Stimulated activated naive CD8-positive, alpha-beta T cell treated with anti-CD3 and anti-CD28 coated beads, Interleukin-15, Interleukin-2, amounts not matched to agents 100 ng/mL and 50 ng/mL, for 24 hours (primary cell): ENCODE measurements at regions not wholly inside any gene's neighbourhood (a gene's known extent, or its start where the extent isn't known, plus 50 kb on each side); places are given as distances from the start of the nearest gene placed in this dataset.
"Not testable (repeated sequence)": the region's sequence is repeated elsewhere in the genome, so short reads cannot be mapped to it uniquely, and the experiment has no call there.

Experiments
- H3K27ac Mint-ChIP-seq: one replicate; pipeline ENCODE4 v1.8.0; 2021; ENCODE audit warnings: mild to moderate bottlenecking, mixed read lengths
- H3K27me3 Mint-ChIP-seq: one replicate; pipeline ENCODE4 v1.8.0; 2021; ENCODE audit warnings: mixed read lengths
- H3K36me3 Mint-ChIP-seq: one replicate; pipeline ENCODE4 v1.8.0; 2021; ENCODE audit warnings: low read depth, mixed read lengths
- H3K4me1 Mint-ChIP-seq: one replicate; pipeline ENCODE4 v1.8.0; 2021; ENCODE audit warnings: low read depth, mixed read lengths
- H3K4me3 Mint-ChIP-seq: one replicate; pipeline ENCODE4 v1.8.0; 2021; ENCODE audit warnings: mild to moderate bottlenecking, mixed read lengths
- H3K9me3 Mint-ChIP-seq: one replicate; pipeline ENCODE4 v1.8.0; 2021; ENCODE audit warnings: mixed read lengths

DNA sequence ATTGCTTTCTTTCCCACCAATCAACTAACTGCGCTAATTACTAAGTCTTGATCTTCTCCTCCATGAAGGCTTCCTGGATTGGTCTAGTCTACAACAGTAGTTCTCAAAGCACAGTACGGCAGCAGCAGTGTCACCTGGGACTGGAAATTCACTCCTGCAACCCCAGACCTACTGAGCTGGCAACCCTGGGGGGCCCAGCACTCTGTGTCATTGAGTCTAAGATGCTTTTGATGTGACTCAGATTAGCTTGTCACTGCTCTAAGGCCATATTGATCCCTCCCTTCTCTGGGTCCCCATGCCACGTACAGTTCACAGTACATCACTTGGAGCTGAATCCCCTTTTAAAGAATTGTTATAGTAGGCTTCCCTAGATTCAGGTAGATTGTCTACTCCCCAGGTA, 65.7 kb upstream of the KMT2C start:
- Mint-ChIP-seq H3K27me3 (no peaks in the 10 kb centered on the region), H3K36me3 (no peaks in the 10 kb centered on the region), H3K4me3 (no peak overlapping the region), H3K4me1 (no peaks in the 10 kb centered on the region), H3K9me3 (no peaks in the 10 kb centered on the region), H3K27ac (no peak overlapping the region)

GRCh38 chr7:152499969-152500368, 64.2 kb upstream of the KMT2C start:
- H3K4me1 Mint-ChIP-seq, H3K36me3 Mint-ChIP-seq, H3K4me3 Mint-ChIP-seq, H3K27me3 Mint-ChIP-seq, H3K9me3 Mint-ChIP-seq, H3K27ac Mint-ChIP-seq: not testable (repeated sequence)

GRCh38 chr7:152495867-152496266, 60.1 kb upstream of the KMT2C start:
- Mint-ChIP-seq H3K27me3 (no peaks in the 10 kb centered on the region), H3K27ac (no peak overlapping the region), H3K9me3 (no peaks in the 10 kb centered on the region), H3K4me3 (no peak overlapping the region), H3K36me3 (peaks cover 4% of the 10 kb centered on the region), H3K4me1 (no peaks in the 10 kb centered on the region)

DNA sequence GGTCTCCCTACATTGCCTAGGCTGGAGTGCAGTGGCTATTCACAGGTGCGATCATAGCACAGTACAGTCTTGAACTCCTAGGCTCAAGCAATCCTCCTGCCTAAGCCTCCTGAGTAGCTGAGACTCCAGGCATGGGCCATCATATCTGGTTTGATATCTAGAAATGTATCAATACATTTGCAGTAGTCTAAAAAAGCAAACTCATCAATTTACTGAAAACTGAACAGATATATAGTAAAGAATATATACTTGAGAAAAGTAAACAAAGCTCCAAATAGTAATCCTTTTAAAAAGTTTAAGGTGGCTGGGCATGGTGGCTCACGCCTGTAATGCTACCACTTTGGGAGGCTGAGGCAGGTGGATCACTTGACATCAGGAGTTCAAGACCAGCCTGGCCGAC, 57.1 kb upstream of the KMT2C start:
- peaks cover 4% of the 10 kb centered on the region for H3K36me3 Mint-ChIP-seq
- H3K4me1 Mint-ChIP-seq = no peaks in the 10 kb centered on the region
- no peak overlapping the region for H3K4me3 Mint-ChIP-seq
- H3K27me3 Mint-ChIP-seq = no peaks in the 10 kb centered on the region
- H3K9me3 Mint-ChIP-seq = no peaks in the 10 kb centered on the region
- H3K27ac Mint-ChIP-seq = no peak overlapping the region

- Mint-ChIP-seq H3K9me3 (no peaks in the 10 kb centered on the region), H3K4me3 (no peak overlapping the region), H3K27me3 (peaks cover 5% of the 10 kb centered on the region), H3K36me3 (no peaks in the 10 kb centered on the region), H3K27ac (no peak overlapping the region), H3K4me1 (no peaks in the 10 kb centered on the region)
Observed at GRCh38 chr7:152489044-152489443, 53.2 kb upstream of the KMT2C start.

DNA sequence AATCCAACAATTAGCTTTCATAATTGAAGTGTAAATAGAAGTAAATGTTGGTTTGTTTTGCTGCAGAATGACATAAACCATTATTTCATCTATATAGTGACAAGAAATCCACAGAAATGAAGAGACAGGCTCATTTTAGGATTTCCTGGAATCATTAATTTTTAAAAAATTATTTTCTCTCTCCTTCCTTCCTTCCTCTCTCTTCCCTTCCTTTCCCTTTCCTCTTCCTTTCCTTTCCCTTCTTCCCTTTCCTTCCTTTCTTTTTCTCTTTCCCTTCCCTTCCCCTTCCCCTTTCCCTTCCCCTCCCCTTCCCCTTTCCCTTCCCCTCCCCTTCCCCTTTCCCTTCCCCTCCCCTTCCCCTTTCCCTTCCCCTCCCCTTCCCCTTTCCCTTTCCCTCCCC, 51.2 kb upstream of the KMT2C start:
- H3K4me1 Mint-ChIP-seq = no peaks in the 10 kb centered on the region
- H3K27me3 Mint-ChIP-seq = peaks cover 5% of the 10 kb centered on the region
- H3K9me3 Mint-ChIP-seq = no peaks in the 10 kb centered on the region
- H3K4me3 Mint-ChIP-seq = no peak overlapping the region
- H3K27ac Mint-ChIP-seq = no peak overlapping the region
- H3K36me3 Mint-ChIP-seq = no peaks in the 10 kb centered on the region

- no peak overlapping the region for H3K27ac Mint-ChIP-seq
- no peaks in the 10 kb centered on the region for H3K36me3 Mint-ChIP-seq
- H3K9me3 Mint-ChIP-seq = no peaks in the 10 kb centered on the region
- H3K27me3 Mint-ChIP-seq = peaks cover 5% of the 10 kb centered on the region
- no peaks in the 10 kb centered on the region for H3K4me1 Mint-ChIP-seq
- H3K4me3 Mint-ChIP-seq = no peak overlapping the region
Observed at GRCh38 chr7:152485826-152486225, 50.0 kb upstream of the KMT2C start.
